Endothelial cell of umbilical vein (primary cell): ENCODE measurements at regions not wholly inside any gene's neighbourhood (a gene's known extent, or its start where the extent isn't known, plus 50 kb on each side); places are given as distances from the start of the nearest gene placed in this dataset.

Experiments
- BruUV-seq: library from RNA; stranded (reverse); fragments of 400-500 nt; replicated peaks from 2 replicates; lab custom pipeline; 2021; lab: Mats Ljungman, UMichigan
- CTCF ChIA-PET: fragments of 300-600, 350-600 bp; sonication (Branson Sonifier 250); formaldehyde crosslinking; loops from one replicate; lab custom pipeline; 2021; ENCODE audit warnings: antibody characterized with exemption, inconsistent platforms; lab: Charles Lee
- POLR2A ChIA-PET: fragments of 300-600, 350-600 bp; sonication (Branson Sonifier 250); formaldehyde crosslinking; loops from one replicate; lab custom pipeline; 2021; ENCODE audit warnings: antibody characterized with exemption, inconsistent platforms; lab: Charles Lee
- DNase-seq: peaks from one replicate; pipeline ENCODE4 v3.0.0-alpha.2; 2011; ENCODE audit warnings: low read depth, low spot score
- FAIRE-seq: peaks from 2 replicates; lab custom pipeline; 2011; peaks lifted over from hg19 to GRCh38; lab: Jason Lieb, UNC
- H2AFZ ChIP-seq: 2 replicates; pipeline ENCODE4 v1.6.0; 2012; ENCODE audit warnings: low read depth, low read length, control low read depth, inconsistent platforms
- H3K27ac ChIP-seq: 2 replicates; pipeline ENCODE4 v1.5.1; 2011; ENCODE audit warnings: low read depth, mild to moderate bottlenecking, control low read depth, low read length, moderate library complexity; ENCODE audit not compliant: insufficient read depth
- H3K27me3 ChIP-seq, 2 experiments: 2 replicates each; pipeline versions ENCODE4 v1.6.0 to v1.6.1; 2011; ENCODE audit warnings: low read length in 2 of 2, mixed read lengths in 1 of 2; ENCODE audit not compliant: control insufficient read depth in 2 of 2, insufficient read depth in 2 of 2
- H3K36me3 ChIP-seq, 2 experiments: 2 replicates in 1 of 2; 3 replicates in 1 of 2; pipeline ENCODE4 v1.5.1; 2011; ENCODE audit warnings: low read length in 2 of 2, mild to moderate bottlenecking in 1 of 2, moderate library complexity in 1 of 2; ENCODE audit not compliant: control insufficient read depth in 2 of 2, insufficient read depth in 2 of 2; ENCODE audit errors: extremely low read depth in 1 of 2
- H3K4me1 ChIP-seq: 3 replicates; pipeline ENCODE4 v1.5.1; 2011; ENCODE audit warnings: mild to moderate bottlenecking, low read length; ENCODE audit not compliant: control insufficient read depth, insufficient read depth; ENCODE audit errors: extremely low read depth
- H3K4me2 ChIP-seq: 2 replicates; pipeline ENCODE4 v1.6.1; 2011; ENCODE audit warnings: low read length, control low read depth, mixed read lengths; ENCODE audit not compliant: insufficient read depth
- H3K4me3 ChIP-seq, 3 experiments: fragments of 200-600 bp in 1 of 3; sonication (generic), shearing (Covaris generic) in 1 of 3; replicated peaks in 1 of 3; 2 replicates each; pipeline ENCODE4 v1.5.1; 2011 to 2016; ENCODE audit warnings: control low read depth in 3 of 3, low read length in 3 of 3, mild to moderate bottlenecking in 2 of 3, inconsistent platforms in 1 of 3, low read depth in 1 of 3, moderate library complexity in 1 of 3; ENCODE audit not compliant: insufficient read depth in 1 of 3
- H3K79me2 ChIP-seq: 2 replicates; pipeline ENCODE4 v1.6.0; 2012; ENCODE audit warnings: low read length, inconsistent platforms; ENCODE audit not compliant: control insufficient read depth, insufficient read depth
- H3K9ac ChIP-seq: replicated peaks from 2 replicates; pipeline ENCODE3; 2011; ENCODE audit warnings: low read length, control low read depth; ENCODE audit not compliant: insufficient read depth; ENCODE audit errors: extremely low read depth
- H3K9me1 ChIP-seq: replicated peaks from 3 replicates; pipeline ENCODE4 v1.6.0; 2011; ENCODE audit warnings: mild to moderate bottlenecking, low read length; ENCODE audit not compliant: control insufficient read depth, insufficient read depth; ENCODE audit errors: extremely low read depth
- H3K9me3 ChIP-seq: replicated peaks from 2 replicates; pipeline ENCODE4 v1.5.1; 2012; ENCODE audit warnings: low read length, inconsistent platforms; ENCODE audit not compliant: control insufficient read depth, insufficient read depth
- H4K20me1 ChIP-seq: replicated peaks from 2 replicates; pipeline ENCODE3; 2011; ENCODE audit warnings: mild to moderate bottlenecking, low read length; ENCODE audit not compliant: control insufficient read depth, insufficient read depth; ENCODE audit errors: extremely low read depth
- EZH2 ChIP-seq: IDR thresholded peaks from 2 replicates; pipeline ENCODE4 v1.6.1; 2012; ENCODE audit warnings: borderline replicate concordance, low read depth, mild to moderate bottlenecking, moderate library complexity, low read length, inconsistent platforms; ENCODE audit not compliant: severe bottlenecking
- FOS ChIP-seq: IDR thresholded peaks from 2 replicates; pipeline ENCODE4 v1.6.1; 2011; ENCODE audit warnings: mild to moderate bottlenecking, low read length, moderate library complexity, borderline replicate concordance; ENCODE audit not compliant: insufficient read depth
- GATA2 ChIP-seq: IDR thresholded peaks from 2 replicates; pipeline ENCODE4 v1.7.0; 2011; ENCODE audit warnings: low read depth, mild to moderate bottlenecking, moderate library complexity, mixed read lengths, low read length; ENCODE audit not compliant: insufficient read length, insufficient read depth
- JUN ChIP-seq: IDR thresholded peaks from 2 replicates; pipeline ENCODE4 v1.6.1; 2011; ENCODE audit warnings: borderline replicate concordance, low read depth; ENCODE audit not compliant: insufficient read length, insufficient read depth
- MYC ChIP-seq: IDR thresholded peaks from one replicate; pipeline ENCODE4 v1.6.1; 2011; ENCODE audit warnings: mild to moderate bottlenecking, low read depth, low read length
- POLR2A ChIP-seq: IDR thresholded peaks from 2 replicates; pipeline ENCODE4 v1.6.1; 2012; ENCODE audit warnings: low read depth, mild to moderate bottlenecking, control low read depth, low read length
- POLR2AphosphoS5 ChIP-seq: IDR thresholded peaks from 2 replicates; pipeline ENCODE4 v1.6.1; 2012; ENCODE audit warnings: low read depth, mild to moderate bottlenecking, control low read depth, low read length, moderate library complexity; ENCODE audit not compliant: insufficient read depth
- dilution Hi-C: fragments of 300-500 bp; cut with MboI; formaldehyde crosslinking; loops from one replicate; pipeline ENCODE4 v1.15.0; 2019; ENCODE audit warnings: low sequenced_read_pairs; ENCODE audit not compliant: extremely low pct_ligation_motif_present
- intact Hi-C: fragments of 100-400 bp; cut with micrococcal nuclease; formaldehyde crosslinking; loops from one replicate; pipeline ENCODE4 v1.10.0; 2022
- TF ChIP-seq, protein P1 (sequence below), 2 donors: IDR thresholded peaks; 1 replicate in 1 of 2; 2 replicates in 1 of 2; pipeline ENCODE4 v1.5.1; 2011; ENCODE audit warnings: low read length in 2 of 2, mild to moderate bottlenecking in 2 of 2, moderate library complexity in 2 of 2, control low read depth in 1 of 2, inconsistent platforms in 1 of 2, low read depth in 1 of 2; ENCODE audit not compliant: insufficient read depth in 1 of 2; ENCODE audit errors: extremely low read depth in 1 of 2

DNA sequence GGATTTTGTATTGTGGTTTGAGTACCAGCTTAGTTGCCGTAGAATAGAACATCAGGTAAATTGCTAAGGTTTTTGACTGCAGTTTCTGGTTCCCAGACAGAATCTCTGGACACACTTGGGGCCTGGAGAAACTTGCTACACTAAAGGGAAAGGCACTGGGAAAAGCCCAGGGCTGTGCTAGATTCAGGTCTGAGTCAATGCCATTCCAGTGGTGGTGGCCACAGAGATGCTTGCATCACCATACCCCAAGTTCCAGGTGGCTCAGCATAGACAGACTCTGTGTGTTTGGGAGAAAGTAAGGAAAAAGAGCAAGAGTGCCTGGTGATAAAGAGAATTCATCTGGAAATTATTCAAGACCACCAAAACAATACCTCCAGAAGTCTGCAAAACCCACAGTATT, 120.6 kb downstream of the HMHB1 start:
- Histone ChIP-seq H3K4me2 (no peak overlapping the region), H3K9ac (no peak overlapping the region), H3K36me3 (no peaks in the 10 kb centered on the region), H3K9me1 (no peaks in the 10 kb centered on the region), H3K9me3 (no peaks in the 10 kb centered on the region), H2AFZ (no peak overlapping the region), H3K79me2 (no peaks in the 10 kb centered on the region), H3K4me3 (no peak overlapping the region), H4K20me1 (no peaks in the 10 kb centered on the region), H3K27me3 (no peaks in the 10 kb centered on the region), H3K27ac (no peak overlapping the region), H3K4me1 (no peaks in the 10 kb centered on the region)
- dilution Hi-C loops (no loop called here), intact Hi-C loops (no loop called here)
- CTCF ChIA-PET, result no interaction called here
- no TSS peak for BruUV-seq
- FAIRE-seq (no peak), DNase-seq (no peak)
- no peak for TF ChIP-seq FOS
- POLR2A ChIA-PET, result no interaction called here

DNA sequence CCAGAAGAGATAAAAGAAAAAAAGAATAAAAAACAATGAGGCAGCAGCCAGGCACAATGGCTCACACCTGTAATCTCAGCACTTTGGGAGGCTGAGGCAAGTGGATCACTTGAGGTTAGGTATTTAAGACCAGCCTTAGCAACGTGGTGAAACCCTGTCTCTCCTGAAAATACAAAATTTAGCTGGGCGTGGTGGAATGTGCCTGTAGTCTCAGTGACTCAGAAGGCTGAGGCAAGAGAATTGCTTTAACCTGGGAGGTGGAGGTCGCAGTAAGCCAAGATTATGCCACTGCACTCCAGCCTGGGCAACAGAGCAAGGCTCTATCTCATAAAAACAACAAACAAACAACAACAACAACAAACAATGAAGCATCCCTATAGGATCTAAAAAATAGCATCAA, 121.5 kb downstream of the HMHB1 start:
- DNase-seq, result no peak
- H4K20me1 ChIP-seq, result no peaks in the 10 kb centered on the region
- no peaks in the 10 kb centered on the region for H3K36me3 ChIP-seq
- CTCF ChIA-PET, result no interaction called here
- H3K9me3 ChIP-seq, result no peaks in the 10 kb centered on the region
- no TSS peak for BruUV-seq
- dilution Hi-C loops (no loop called here), intact Hi-C loops (no loop called here)
- H3K4me1 ChIP-seq, result no peaks in the 10 kb centered on the region
- POLR2A ChIA-PET, result no interaction called here
- no peaks in the 10 kb centered on the region for H3K27me3 ChIP-seq
- TF ChIP-seq JUN (no peak), FOS (no peak), POLR2AphosphoS5 (no peak), EZH2 (no peak), POLR2A (no peak), GATA2 (no peak), MYC (no peak)
- TF ChIP-seq, protein P1, sequence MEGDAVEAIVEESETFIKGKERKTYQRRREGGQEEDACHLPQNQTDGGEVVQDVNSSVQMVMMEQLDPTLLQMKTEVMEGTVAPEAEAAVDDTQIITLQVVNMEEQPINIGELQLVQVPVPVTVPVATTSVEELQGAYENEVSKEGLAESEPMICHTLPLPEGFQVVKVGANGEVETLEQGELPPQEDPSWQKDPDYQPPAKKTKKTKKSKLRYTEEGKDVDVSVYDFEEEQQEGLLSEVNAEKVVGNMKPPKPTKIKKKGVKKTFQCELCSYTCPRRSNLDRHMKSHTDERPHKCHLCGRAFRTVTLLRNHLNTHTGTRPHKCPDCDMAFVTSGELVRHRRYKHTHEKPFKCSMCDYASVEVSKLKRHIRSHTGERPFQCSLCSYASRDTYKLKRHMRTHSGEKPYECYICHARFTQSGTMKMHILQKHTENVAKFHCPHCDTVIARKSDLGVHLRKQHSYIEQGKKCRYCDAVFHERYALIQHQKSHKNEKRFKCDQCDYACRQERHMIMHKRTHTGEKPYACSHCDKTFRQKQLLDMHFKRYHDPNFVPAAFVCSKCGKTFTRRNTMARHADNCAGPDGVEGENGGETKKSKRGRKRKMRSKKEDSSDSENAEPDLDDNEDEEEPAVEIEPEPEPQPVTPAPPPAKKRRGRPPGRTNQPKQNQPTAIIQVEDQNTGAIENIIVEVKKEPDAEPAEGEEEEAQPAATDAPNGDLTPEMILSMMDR (IDR thresholded peaks at IDR 0.05; ENCODE audit: extremely low read depth in 1 of 2, insufficient read depth in 1 of 2, low read depth in 1 of 2, low read length in 2 of 2), result no peak
- no peaks in the 10 kb centered on the region for H3K79me2 ChIP-seq
- H3K27ac ChIP-seq, result no peak overlapping the region
- FAIRE-seq, result no peak
- H3K4me2 ChIP-seq, result no peak overlapping the region
- no peak overlapping the region for H3K4me3 ChIP-seq
- H3K9me1 ChIP-seq, result no peaks in the 10 kb centered on the region
- no peak overlapping the region for H2AFZ ChIP-seq
- H3K9ac ChIP-seq, result no peak overlapping the region
